HG03354 (cell line): ENCODE measurements at regions not wholly inside any gene's neighbourhood (a gene's known extent, or its start where the extent isn't known, plus 50 kb on each side); places are given as distances from the start of the nearest gene placed in this dataset.
"Not testable (repeated sequence)": the region's sequence is repeated elsewhere in the genome, so short reads cannot be mapped to it uniquely, and the experiment has no call there.

Source experiments
- ATAC-seq: cut with Tn5 transposase; IDR thresholded peaks from one replicate; pipeline ENCODE4 v1.9.1; 2021; ENCODE audit warnings: mild to moderate bottlenecking; ENCODE audit not compliant: unreplicated experiment, poor library complexity, severe bottlenecking

DNA sequence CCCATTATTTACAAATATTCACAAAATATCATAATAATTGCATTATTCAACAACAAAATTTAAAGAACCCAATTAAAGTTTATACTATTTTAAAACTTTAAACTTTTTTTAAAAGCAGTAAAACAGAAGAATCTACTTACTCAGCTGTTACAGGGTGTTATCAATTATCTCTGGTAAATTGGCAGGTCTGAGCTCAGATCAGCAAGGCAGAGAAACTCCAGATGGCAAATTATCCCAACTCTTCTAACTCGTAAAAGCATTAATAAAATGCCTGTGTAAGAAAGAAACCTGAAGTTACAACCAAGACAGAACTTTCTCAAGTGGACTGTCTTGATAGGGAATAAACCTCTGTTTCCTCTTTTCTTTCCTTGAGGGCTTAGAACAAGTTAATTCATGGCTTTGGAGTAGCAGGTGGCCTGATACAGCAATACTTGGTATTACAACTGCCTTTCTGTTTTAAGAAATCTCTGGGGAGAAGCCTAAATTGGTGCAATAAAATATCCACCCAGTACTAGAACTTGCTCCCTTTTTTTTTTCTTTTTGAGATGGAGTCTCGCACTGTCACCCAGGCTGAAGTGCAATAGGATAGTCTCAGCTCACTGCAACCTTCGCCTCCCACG lies 275.3 kb upstream of the MKLN1 start:
- ATAC-seq, result no peak

DNA sequence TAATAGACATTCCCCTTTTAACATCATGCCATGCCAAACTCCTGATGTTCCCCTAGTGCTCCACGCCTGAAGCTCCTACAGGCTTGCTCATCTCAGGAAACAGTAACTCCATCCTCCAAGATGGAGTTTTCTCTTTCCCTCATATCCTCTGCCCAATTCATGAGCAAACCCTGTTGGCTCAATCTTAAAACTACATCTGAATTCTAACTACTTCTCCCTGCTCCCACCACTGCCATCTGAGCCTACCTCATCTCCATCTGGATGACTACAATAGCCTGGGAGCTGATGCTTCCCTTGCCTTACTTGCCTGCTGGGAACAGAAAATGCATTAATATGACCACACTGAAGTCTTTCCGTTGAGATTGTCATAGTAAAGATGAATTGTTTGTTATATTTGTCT lies 271.7 kb upstream of the MKLN1 start:
- ATAC-seq, result no peak

DNA sequence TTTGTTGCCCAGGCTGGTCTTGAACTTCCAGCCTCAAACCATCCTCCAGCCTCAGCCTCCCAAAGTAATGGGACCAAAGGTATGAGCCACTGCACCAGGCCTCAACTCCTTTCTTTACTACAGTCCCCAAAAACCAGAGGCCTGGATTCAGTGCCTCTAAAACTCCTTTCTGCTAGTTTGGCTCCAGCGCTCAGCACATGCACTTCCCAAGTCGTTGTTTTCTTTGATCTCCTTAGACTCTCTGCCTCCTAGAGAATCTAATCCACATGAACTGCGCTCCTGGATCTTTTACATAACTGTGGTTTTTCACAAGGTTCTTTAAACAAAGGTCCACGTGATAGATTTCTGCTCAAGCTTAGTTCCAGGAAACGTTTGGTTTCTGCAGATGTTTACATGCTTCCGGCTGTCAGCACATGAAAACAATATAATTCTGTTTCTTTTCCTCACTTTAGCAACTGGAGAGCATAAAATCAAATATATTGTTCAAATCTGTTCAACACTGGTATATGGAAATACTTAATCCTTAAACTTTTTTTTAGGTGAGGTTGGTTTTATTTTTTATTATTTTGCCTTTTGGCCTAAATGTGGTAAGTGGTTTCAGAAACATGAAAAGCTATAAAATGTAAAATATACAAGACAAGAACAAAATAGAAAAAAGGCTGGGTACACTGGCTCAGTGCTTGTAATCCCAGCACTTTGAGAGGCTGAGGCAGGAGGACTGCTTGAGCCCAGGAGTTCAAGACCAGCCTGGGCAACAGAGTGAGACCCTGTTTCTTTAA lies 270.5 kb upstream of the MKLN1 start:
- ATAC-seq, result peak; percentile 84

DNA sequence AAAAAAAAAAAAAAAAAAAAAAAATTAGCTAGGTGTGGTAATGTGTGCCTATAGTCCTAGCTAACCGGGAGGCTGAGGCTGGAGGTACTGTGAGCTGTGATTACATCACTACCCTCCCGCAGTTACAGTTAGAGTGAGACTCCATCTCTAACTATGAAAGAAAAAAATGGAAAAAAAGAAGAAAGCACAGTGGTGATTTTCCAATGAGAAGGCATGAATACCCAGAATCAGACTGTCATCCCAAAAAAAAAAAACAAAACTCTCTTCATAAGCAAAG lies 269.9 kb upstream of the MKLN1 start:
- ATAC-seq, result peak; percentile 52

DNA sequence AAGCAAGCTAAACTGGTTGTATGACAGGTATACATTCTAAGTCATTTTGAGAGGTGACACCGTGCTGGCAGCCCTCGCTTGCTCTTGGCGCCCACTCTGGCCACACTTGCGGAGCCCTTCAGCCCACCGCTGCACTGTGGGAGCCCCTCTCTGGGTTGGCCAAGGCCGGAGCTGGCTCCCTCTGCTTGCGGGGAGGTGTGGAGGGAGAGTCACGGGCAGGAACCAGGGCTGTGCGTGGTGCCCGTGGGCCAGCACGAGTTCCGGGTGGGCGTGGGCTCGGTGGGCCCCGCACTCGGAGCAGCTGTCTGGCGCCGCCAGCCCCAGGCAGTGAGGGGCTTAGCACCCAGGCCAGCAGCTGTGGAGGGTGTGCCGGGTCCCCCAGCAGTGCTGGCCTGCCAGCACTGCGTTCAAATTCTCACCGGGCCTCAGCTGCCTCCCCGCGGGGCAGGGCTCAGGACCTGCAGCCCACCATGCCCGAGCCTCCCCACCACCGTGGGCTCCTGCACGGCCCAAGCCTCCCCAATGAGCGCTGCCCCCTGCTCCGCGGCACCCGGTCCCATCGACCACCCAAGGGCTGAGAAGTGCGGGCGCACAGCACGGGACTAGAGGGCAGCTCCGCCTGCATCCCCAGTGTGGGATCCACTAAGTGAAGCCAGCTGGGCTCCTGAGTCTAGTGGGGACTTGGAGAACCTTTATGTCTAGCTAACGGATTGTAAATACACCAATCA lies 269.0 kb upstream of the MKLN1 start:
- not testable (repeated sequence) for ATAC-seq

DNA sequence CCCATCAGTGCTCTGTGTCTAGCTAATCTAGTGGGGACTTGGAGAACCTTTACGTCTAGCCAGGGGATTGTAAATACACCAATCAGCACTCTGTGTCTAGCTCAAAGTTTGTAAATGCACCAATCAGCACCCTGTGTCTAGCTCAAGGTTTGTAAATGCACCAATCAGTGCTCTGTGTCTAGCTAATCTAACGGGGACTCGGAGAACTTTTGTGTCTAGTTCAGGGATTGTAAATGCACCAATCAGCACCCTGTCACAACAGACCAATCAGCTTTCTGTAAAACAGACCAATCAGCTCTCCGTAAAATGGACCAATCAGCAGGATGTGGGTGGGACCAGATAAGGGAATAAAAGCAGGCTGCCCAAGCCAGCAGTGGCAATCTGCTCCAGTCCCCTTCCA lies 268.3 kb upstream of the MKLN1 start:
- not testable (repeated sequence) for ATAC-seq

DNA sequence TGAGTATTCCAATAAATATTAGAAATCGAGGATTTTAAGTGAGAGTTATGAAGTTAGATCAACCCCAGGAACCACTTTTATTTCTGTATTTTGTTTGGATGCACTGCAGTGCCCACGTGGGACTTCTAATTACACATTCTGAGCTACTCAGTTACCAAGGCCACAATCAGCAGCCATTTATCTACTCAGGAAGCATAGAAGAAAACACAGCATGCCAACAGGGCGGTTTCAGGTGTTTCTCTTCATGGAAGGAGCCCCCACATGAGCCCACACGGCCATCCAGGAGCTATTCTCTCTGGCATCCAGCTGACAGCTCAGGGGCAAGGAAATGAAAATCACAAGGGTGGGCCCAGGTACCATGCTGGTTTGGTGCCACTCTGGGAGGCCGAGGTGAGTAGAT lies 266.5 kb upstream of the MKLN1 start:
- ATAC-seq, result no peak

DNA sequence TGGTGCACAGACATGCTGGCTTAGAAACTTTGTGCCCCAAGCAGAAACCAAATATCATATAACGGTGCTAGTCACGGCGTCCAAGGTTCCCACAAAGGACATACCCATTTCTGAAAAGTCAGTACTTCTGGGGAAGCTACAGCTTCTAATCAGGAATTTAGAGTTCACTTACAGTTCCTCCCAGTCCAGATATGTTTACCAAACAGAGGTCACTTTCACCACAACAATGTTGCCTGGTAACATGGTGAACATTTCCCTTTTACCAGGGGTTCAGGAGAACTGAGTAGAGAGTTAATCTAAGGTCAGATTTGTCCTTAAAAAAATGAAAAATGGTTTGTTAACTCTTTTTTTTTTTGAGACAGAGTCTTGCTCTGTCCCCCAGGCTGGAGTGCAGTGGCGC lies 265.9 kb upstream of the MKLN1 start:
- ATAC-seq, result no peak

DNA sequence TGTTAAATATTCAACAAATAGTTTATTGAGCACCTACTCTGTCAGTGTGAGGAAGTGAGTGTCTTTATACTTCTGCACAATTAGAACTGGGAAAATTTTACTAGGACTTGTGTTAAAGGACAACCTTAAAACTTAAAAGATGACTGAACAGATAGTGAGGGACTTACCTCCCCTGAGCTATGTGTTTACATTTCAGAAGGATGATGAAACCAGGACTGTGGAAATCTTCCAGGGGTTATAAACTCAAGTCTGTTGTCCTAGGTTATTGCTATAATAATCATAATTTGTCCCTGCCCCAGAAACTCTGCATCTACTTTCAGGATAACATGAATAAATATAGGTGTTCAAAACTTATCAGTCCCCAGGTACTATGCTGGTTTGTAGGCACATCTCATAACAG lies 261.0 kb upstream of the MKLN1 start:
- ATAC-seq, result no peak

DNA sequence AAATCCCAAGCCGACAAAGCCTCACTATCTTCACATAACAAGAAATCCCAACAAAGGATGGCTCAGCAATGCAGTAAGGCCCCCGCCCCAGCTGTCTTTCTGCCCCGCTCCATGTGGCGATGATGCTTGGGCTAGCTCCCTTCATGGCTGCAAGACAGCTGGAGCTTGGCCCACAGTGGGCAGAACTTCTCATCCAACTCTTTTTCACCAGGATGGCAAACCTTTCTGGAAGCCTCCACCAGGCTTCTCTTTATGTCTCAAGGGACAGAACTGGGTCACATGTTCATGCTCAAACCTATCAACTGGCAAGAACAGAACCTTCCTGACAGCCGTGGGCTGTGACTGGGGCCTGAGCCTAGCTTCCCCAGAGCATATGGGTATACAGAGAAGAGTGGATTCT lies 260.5 kb upstream of the MKLN1 start:
- ATAC-seq, result no peak

DNA sequence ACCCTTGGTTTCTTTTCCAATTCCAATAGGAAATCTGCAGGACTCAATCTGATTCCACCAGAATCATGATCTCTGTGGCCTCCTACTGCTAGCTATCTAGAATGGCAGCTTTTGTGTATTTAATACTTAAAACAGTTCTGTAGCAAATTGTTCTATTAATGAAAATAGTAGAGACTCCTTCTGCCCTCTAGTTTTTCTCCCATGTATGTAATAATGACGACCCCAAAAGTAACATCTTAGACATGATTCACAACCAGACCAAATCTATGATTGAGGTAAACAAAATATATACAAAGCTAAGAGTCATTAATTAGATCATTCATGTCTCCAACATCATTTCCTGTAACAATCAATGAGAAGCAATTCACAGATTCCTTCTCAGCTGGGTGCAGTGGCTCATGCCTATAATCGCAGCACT lies 259.1 kb upstream of the MKLN1 start:
- ATAC-seq, result no peak

DNA sequence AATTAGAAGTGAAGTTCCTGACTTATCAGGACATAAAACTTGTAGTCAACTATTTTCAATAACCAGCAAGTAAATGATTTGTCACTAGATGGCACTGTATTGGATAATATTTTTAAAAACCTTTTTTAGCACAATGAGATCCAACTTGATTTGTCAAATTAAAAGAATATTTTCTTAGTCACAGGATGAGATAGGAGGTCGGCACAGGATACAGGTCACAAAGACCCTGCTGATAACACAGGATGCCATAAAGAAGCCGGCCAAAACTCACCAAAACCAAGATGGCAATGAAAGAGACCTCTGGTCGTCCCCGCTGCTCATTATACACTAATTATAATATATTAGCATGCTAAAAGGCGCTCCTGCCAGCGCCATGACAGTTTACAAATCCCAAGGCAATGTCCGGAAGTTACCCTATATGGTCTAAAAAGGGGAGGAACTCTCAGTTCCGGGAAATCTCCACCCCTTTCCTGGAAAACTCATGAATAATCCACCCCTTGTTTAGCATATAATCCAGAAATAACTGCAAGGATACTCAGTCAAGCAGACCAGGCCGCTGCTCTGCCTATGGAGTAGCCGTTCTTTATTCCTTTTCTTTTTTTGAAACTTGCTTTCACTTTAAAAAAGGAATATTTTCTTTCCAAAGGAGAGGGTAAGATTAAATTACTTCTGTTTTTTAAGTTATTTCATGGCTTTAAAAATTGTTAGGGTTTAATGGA lies 255.7 kb upstream of the MKLN1 start:
- no peak for ATAC-seq

DNA sequence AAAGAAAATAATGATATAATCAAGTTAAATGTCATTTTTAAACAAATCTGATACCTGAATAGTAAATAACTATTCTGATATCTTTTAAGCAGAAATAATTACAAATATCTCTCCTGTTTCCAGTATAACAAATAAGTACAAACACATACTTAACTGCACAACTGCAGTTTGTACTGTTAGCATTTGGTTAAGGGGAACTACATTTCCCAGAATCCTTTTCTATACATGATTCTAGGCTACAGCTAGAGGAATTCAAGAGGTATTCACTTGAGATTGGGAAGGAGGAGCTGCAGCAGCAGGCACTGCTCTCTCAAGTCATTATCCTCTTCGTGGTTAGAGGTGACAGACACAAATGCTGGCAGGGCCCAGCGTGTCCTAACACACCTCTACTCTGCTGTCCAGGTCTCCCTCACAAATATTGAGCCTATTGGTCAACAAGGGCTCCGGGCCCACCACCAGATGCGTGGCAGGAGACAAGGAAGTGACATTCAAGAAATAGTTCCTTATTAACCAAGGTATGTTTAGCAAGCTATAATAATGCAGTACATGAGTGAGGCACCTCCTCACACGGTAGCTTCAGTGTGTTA lies 255.1 kb upstream of the MKLN1 start:
- no peak for ATAC-seq

DNA sequence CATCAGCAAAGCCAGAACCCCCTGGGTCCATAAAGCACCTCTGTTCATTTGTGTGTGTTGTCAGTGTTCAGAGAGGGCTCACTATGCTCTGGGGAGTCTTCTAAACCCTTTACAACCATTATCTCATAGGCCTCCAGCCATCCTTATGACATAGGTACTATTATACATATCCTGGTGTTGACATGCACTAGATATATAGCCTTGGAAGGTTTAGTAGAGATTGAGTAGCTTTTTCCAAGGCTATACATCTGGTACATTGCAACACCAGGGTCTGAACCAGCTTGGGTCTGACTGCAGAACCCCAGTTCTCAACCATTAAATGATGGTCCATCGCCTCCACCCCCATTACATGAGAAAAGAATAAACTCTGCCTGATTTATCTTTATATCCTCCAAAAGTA lies 253.6 kb upstream of the MKLN1 start:
- ATAC-seq, result no peak

DNA sequence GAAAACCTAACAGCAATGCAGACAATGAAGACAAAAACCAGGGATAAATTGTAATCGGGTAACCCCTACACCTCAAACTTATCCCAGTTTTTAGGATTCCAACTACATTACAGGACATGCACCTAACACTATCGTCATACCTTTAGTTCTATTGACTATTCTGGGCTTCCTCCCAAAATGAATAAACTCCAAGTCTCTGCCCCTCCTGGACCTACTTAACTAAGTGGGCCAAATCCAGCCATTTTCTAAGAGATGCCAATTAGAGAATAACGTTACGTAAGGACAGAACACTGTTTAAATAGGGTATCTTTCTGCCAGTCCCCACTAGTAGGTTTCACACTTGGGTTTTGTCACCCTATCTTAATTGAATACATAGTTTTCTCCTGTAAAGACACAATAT lies 253.1 kb upstream of the MKLN1 start:
- ATAC-seq, result no peak

DNA sequence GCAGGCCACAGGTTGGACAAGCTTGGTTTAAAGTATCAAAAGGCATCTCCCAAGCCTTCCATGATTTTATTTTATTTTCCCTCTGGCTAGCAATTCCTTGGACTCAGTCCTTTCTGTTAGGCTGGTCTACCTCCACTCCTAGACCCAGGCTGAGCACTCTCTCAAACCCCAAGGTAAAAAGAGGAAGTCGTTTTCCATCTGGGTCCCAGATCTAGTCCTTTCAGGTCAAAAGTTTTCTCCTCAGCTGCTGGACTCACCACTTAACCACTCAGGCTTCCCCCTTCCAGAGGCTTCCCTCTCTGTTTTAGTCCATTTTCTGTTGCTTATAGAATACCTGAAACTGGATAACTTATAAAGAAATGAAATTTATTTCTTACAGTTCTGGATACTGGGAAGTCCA lies 252.3 kb upstream of the MKLN1 start:
- no peak for ATAC-seq

DNA sequence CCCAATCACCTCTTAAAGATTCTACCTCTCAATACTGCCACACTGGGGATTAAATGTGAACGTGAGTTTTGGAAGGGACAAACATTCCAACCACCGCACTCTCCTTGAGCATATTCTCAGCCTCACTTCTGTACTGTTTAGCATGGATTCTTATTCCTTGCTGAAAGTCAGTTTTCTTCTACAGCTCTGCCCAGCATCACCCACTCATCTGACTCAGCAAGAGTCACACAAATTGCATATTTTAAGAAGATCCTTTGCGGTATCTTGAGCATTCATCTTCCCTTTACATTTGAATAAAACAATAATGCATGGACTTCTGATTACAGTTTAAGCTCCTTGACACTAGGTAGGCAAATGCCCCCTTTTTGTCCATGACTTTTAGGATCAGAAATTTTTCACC lies 251.6 kb upstream of the MKLN1 start:
- ATAC-seq, result no peak

DNA sequence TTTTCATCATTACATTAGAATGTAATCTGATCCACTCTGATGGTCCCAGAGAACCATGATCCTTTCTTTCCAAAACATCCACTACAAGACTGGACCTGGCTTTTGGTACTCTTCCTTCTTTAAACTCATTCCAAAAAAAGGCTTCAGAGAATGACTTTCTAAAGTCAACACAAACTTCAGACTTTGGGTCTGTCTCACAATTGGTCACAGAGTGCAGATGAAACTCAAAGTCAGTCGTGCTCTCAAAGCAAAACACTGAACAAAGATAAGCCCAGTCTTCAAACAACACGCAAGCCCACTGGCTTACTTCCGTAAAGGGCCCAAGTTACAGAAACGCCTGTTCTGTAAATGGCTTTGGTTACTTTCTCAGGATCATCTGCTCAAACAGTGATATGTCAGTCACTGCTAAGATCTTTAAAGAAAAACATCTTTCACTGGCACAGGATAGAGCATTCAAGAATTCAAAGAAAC lies 250.9 kb upstream of the MKLN1 start:
- ATAC-seq, result no peak

DNA sequence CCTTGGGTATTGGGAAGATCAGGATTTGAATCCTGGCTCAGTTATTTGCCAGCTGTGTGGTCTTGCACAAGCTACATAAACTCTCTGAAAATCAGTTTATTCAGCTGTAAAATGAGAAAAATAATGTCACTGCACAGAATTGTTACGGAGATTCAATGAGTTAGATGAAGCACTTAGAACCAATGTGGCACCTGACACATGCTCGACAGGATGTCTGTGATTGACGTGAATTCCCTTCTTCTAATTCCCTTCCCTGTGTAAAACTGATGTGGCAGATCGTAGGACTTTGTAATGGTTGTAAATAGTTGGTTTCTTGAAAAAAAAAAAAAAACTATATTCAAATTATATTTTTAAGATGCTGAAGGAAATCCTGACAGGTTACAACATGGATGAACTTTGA lies 249.9 kb upstream of the MKLN1 start:
- no peak for ATAC-seq

DNA sequence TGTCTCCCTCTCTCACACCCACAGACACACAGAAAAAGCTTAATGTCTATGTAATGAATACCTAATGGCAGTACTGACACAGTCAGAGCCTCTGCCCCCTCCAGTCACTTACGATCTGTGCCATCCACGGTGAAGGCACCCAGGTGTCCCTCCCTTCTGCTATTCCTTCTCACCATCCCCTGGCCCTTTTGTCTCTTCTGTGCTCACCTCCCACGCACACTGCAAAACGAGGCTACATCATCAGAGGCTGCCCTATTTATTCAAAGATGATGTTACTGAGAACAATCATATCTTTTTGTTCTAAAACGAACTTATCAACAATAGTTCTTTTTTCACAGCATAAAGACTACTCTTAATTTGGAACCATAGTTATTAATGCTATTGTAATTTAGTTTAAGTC lies 246.9 kb upstream of the MKLN1 start:
- no peak for ATAC-seq
